Hepatocyte (in vitro differentiated cells): ENCODE measurements at regions not wholly inside any gene's neighbourhood (a gene's known extent, or its start where the extent isn't known, plus 50 kb on each side); places are given as distances from the start of the nearest gene placed in this dataset.

ENCODE experiments used
- EZH2 ChIP-seq: fragments of 200-600 bp; sonication (generic); IDR thresholded peaks from 2 replicates; pipeline ENCODE4 v1.6.1; 2016; ENCODE audit warnings: antibody characterized with exemption, mild to moderate bottlenecking, borderline replicate concordance
- TF ChIP-seq, protein P1 (sequence below): fragments of 200-600 bp; sonication (generic); IDR thresholded peaks from 2 replicates; pipeline ENCODE4 v1.5.1; 2016; ENCODE audit warnings: antibody characterized with exemption, mild to moderate bottlenecking; ENCODE audit not compliant: poor library complexity

GRCh38 chr10:33094263-33095051 is 136.4 kb upstream of the ITGB1 start:
- TF ChIP-seq, protein P1, sequence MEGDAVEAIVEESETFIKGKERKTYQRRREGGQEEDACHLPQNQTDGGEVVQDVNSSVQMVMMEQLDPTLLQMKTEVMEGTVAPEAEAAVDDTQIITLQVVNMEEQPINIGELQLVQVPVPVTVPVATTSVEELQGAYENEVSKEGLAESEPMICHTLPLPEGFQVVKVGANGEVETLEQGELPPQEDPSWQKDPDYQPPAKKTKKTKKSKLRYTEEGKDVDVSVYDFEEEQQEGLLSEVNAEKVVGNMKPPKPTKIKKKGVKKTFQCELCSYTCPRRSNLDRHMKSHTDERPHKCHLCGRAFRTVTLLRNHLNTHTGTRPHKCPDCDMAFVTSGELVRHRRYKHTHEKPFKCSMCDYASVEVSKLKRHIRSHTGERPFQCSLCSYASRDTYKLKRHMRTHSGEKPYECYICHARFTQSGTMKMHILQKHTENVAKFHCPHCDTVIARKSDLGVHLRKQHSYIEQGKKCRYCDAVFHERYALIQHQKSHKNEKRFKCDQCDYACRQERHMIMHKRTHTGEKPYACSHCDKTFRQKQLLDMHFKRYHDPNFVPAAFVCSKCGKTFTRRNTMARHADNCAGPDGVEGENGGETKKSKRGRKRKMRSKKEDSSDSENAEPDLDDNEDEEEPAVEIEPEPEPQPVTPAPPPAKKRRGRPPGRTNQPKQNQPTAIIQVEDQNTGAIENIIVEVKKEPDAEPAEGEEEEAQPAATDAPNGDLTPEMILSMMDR = no peak
- TF ChIP-seq EZH2 = no peak
